ENCODE measurements at regions not wholly inside any gene's neighbourhood (a gene's known extent, or its start where the extent isn't known, plus 50 kb on each side); places are given as distances from the start of the nearest gene placed in this dataset.

DNA sequence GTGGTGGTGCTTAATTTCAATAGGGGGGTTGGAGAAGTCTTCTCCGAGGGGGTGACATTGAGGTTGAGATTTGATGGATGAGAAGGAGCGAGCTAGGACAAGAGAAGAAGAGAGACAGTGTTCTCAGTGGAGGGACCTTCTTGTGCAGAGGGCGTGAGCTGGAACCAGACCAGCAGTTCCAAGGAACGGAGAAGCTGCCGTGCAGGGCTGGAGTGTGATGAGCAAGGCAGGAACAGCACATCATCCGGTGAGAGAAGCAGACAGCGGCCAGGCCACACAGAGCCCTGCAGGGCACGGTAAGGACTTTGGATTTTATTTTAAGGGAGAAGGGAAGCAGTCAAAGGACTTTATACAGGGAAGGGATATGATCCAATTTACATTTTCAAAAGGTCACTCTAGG is 206.9 kb downstream of the MELK start:
- Histone ChIP-seq H2AK5ac (ENCODE audit: low read depth, low read length) (no peak overlapping the region), H3K27me3 (ENCODE audit: control insufficient read depth in 3 of 3, insufficient read depth in 3 of 3, low read depth in 1 of 3, low read length in 3 of 3) (peaks cover 0 to 45% (median 0%) of the 10 kb centered on the region in 3 experiments)

DNA sequence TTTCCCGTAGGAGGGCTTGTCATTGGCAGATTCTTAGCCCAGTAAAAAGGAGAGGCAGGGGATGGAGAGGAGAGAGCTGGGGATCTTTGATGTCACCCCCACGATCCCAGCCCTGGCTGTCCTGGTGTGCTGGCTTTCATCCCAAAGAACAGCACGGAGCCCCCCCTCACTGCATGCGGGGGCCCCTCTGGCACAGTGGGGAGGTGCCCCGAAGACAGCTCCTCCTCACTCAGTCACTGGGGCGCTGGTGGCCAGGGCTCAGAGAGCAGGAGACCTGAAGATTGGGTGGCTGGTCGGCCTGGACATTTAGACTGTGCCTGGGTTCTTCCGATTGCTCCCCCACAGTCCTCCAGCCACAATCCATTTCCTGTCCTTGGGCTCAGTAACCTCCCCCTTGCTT is 207.5 kb downstream of the MELK start:
- no peak overlapping the region for H2BK120ac ChIP-seq (ENCODE audit: low read depth, low read length)
- peaks cover 0 to 45% (median 0%) of the 10 kb centered on the region in 3 experiments for H3K27me3 ChIP-seq (ENCODE audit: control insufficient read depth in 3 of 3, insufficient read depth in 3 of 3, low read depth in 1 of 3, low read length in 3 of 3)
- no peak overlapping the region for H3K23ac ChIP-seq (ENCODE audit: low read depth, low read length, poor library complexity)
- H2AK5ac ChIP-seq (ENCODE audit: low read depth, low read length): no peak overlapping the region
- no peak overlapping the region for H2AFZ ChIP-seq (ENCODE audit: low read length)
- no peaks in the 10 kb centered on the region for H3K36me3 ChIP-seq (replicated peaks in 1 of 2; ENCODE audit: control insufficient read depth in 2 of 2, insufficient read depth in 2 of 2, low read length in 2 of 2)
- H3K4me1 ChIP-seq (ENCODE audit: control insufficient read depth in 2 of 2, insufficient read depth in 1 of 2, low read depth in 1 of 2, low read length in 2 of 2): peaks cover 0 to 2% of the 10 kb centered on the region in 2 donors
- no peaks in the 10 kb centered on the region for H3K9me3 ChIP-seq (replicated peaks in 1 of 2; ENCODE audit: control insufficient read depth in 2 of 2, insufficient read depth in 1 of 2, low read depth in 1 of 2, low read length in 2 of 2)
- no peak overlapping the region for H3K18ac ChIP-seq (ENCODE audit: low read length)
- no peak overlapping the region for H2BK12ac ChIP-seq (ENCODE audit: low read length)
- no peak overlapping the region for H3K14ac ChIP-seq (ENCODE audit: low read length)
- H4K91ac ChIP-seq (ENCODE audit: low read depth, low read length, poor library complexity): no peak overlapping the region
- H3K4me3 ChIP-seq (ENCODE audit: low read length in 2 of 2): no peak overlapping the region
- H3K79me1 ChIP-seq (ENCODE audit: low read depth, low read length): no peaks in the 10 kb centered on the region
- no peak overlapping the region for H3K4ac ChIP-seq (ENCODE audit: low read length)
- H2BK15ac ChIP-seq (ENCODE audit: low read length): no peak overlapping the region
- H2BK5ac ChIP-seq (ENCODE audit: low read length): no peak overlapping the region
- H4K8ac ChIP-seq (ENCODE audit: low read depth, low read length): no peak overlapping the region
- no peak for DNase-seq (ENCODE audit: low spot score)
- no peak overlapping the region for H3K9ac ChIP-seq (ENCODE audit: low read depth, low read length, poor library complexity)
- WGBS, 2 donors (ENCODE audit: extremely low coverage in 2 of 2, insufficient read length in 2 of 2, insufficient replicate concordance in 1 of 2): no CpG with 5 or more reads among the region's 8 CpGs
- H3K4me2 ChIP-seq (ENCODE audit: insufficient read depth, low read length, poor library complexity, severe bottlenecking): no peak overlapping the region
- no peak overlapping the region for H3K27ac ChIP-seq (replicated peaks; ENCODE audit: low read length)

More for the DNA sequence above, 206.9 kb downstream of the MELK start:
- no peak overlapping the region for H2BK5ac ChIP-seq (ENCODE audit: low read length)
- no peak overlapping the region for H3K4me3 ChIP-seq (ENCODE audit: low read length in 2 of 2)
- no peaks in the 10 kb centered on the region for H3K36me3 ChIP-seq (replicated peaks in 1 of 2; ENCODE audit: control insufficient read depth in 2 of 2, insufficient read depth in 2 of 2, low read length in 2 of 2)
- no peak overlapping the region for H4K8ac ChIP-seq (ENCODE audit: low read depth, low read length)
- no peak overlapping the region for H2BK120ac ChIP-seq (ENCODE audit: low read depth, low read length)
- H3K4me1 ChIP-seq (ENCODE audit: control insufficient read depth in 2 of 2, insufficient read depth in 1 of 2, low read depth in 1 of 2, low read length in 2 of 2): peaks cover 0 to 2% of the 10 kb centered on the region in 2 donors
- H3K27ac ChIP-seq (replicated peaks; ENCODE audit: low read length): no peak overlapping the region
- H3K4me2 ChIP-seq (ENCODE audit: insufficient read depth, low read length, poor library complexity, severe bottlenecking): no peak overlapping the region
- H3K9me3 ChIP-seq (replicated peaks in 1 of 2; ENCODE audit: control insufficient read depth in 2 of 2, insufficient read depth in 1 of 2, low read depth in 1 of 2, low read length in 2 of 2): no peaks in the 10 kb centered on the region
- H2BK12ac ChIP-seq (ENCODE audit: low read length): no peak overlapping the region
- H2AFZ ChIP-seq (ENCODE audit: low read length): no peak overlapping the region
- H3K9ac ChIP-seq (ENCODE audit: low read depth, low read length, poor library complexity): no peak overlapping the region
- no peak overlapping the region for H3K23ac ChIP-seq (ENCODE audit: low read depth, low read length, poor library complexity)
- no CpG with 5 or more reads among the region's 8 CpGs for WGBS, 2 donors (ENCODE audit: extremely low coverage in 2 of 2, insufficient read length in 2 of 2, insufficient replicate concordance in 1 of 2)
- H4K91ac ChIP-seq (ENCODE audit: low read depth, low read length, poor library complexity): no peak overlapping the region
- H3K18ac ChIP-seq (ENCODE audit: low read length): no peak overlapping the region
- no peaks in the 10 kb centered on the region for H3K79me1 ChIP-seq (ENCODE audit: low read depth, low read length)
- no peak for DNase-seq (ENCODE audit: low spot score)
- H3K4ac ChIP-seq (ENCODE audit: low read length): no peak overlapping the region
- H3K14ac ChIP-seq (ENCODE audit: low read length): no peak overlapping the region
- H2BK15ac ChIP-seq (ENCODE audit: low read length): no peak overlapping the region

DNA sequence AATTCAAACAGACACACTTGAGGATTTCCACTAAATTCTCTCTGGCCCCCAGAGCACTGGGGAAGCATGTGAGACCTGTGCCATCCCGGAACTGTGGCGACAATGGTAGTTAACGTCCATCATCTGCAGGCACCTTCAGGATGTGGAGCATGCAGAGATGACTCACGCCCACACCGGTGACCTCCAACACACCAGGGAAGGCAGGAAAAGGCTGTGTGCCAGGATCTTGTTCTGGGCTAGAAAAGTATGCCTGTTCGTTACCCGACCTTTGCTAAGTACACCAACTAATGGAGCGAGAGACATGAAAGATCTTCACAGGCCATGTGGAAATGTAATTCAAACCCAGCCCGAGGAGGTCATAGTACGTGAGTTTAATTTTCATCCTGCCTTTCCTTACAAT is 208.8 kb downstream of the MELK start:
- Histone ChIP-seq H3K36me3 (replicated peaks in 1 of 2; ENCODE audit: control insufficient read depth in 2 of 2, insufficient read depth in 2 of 2, low read length in 2 of 2) (no peaks in the 10 kb centered on the region), H3K4ac (ENCODE audit: low read length) (no peak overlapping the region), H2BK120ac (ENCODE audit: low read depth, low read length) (no peak overlapping the region), H2AK5ac (ENCODE audit: low read depth, low read length) (no peak overlapping the region), H3K18ac (ENCODE audit: low read length) (no peak overlapping the region), H3K4me1 (ENCODE audit: control insufficient read depth in 2 of 2, insufficient read depth in 1 of 2, low read depth in 1 of 2, low read length in 2 of 2) (peaks cover 0 to 2% of the 10 kb centered on the region in 2 donors), H3K14ac (ENCODE audit: low read length) (no peak overlapping the region), H4K8ac (ENCODE audit: low read depth, low read length) (no peak overlapping the region), H2BK5ac (ENCODE audit: low read length) (no peak overlapping the region), H3K23ac (ENCODE audit: low read depth, low read length, poor library complexity) (no peak overlapping the region), H3K4me3 (ENCODE audit: low read length in 2 of 2) (no peak overlapping the region), H3K27me3 (ENCODE audit: control insufficient read depth in 3 of 3, insufficient read depth in 3 of 3, low read depth in 1 of 3, low read length in 3 of 3) (peaks cover 0 to 48% (median 0%) of the 10 kb centered on the region in 3 experiments), H2BK12ac (ENCODE audit: low read length) (no peak overlapping the region), H2BK15ac (ENCODE audit: low read length) (no peak overlapping the region), H4K91ac (ENCODE audit: low read depth, low read length, poor library complexity) (no peak overlapping the region), H3K79me1 (ENCODE audit: low read depth, low read length) (no peaks in the 10 kb centered on the region), H2AFZ (ENCODE audit: low read length) (no peak overlapping the region), H3K9ac (ENCODE audit: low read depth, low read length, poor library complexity) (no peak overlapping the region), H3K9me3 (replicated peaks in 1 of 2; ENCODE audit: control insufficient read depth in 2 of 2, insufficient read depth in 1 of 2, low read depth in 1 of 2, low read length in 2 of 2) (no peaks in the 10 kb centered on the region), H3K27ac (replicated peaks; ENCODE audit: low read length) (no peak overlapping the region), H3K4me2 (ENCODE audit: insufficient read depth, low read length, poor library complexity, severe bottlenecking) (no peak overlapping the region)
- DNase-seq (ENCODE audit: low spot score): no peak
- no CpG with 5 or more reads among the region's 10 CpGs for WGBS, 2 donors (ENCODE audit: extremely low coverage in 2 of 2, insufficient read length in 2 of 2, insufficient replicate concordance in 1 of 2)
